GM21717 (cell line): ENCODE measurements at regions not wholly inside any gene's neighbourhood (a gene's known extent, or its start where the extent isn't known, plus 50 kb on each side); places are given as distances from the start of the nearest gene placed in this dataset.
"Not testable (repeated sequence)": the region's sequence is repeated elsewhere in the genome, so short reads cannot be mapped to it uniquely, and the experiment has no call there.

Experiments
- ATAC-seq: cut with Tn5 transposase; IDR thresholded peaks from one replicate; pipeline ENCODE4 v1.9.1; 2021; ENCODE audit warnings: mild to moderate bottlenecking, moderate library complexity; ENCODE audit not compliant: unreplicated experiment

- ATAC-seq = no peak
These were observed 545.7 kb downstream of the TBL1XR1 start for GRCh38 chr3:176651622-176652021.

- ATAC-seq = no peak
These were observed 546.8 kb downstream of the TBL1XR1 start for GRCh38 chr3:176650478-176650877.

- ATAC-seq = no peak
These were observed 549.3 kb downstream of the TBL1XR1 start for GRCh38 chr3:176647987-176648386.

GRCh38 chr3:176633511-176633910 is 563.8 kb downstream of the TBL1XR1 start:
- no peak for ATAC-seq

GRCh38 chr3:176632925-176633324 is 564.4 kb downstream of the TBL1XR1 start:
- no peak for ATAC-seq

- ATAC-seq = no peak
These were observed 566.1 kb downstream of the TBL1XR1 start for GRCh38 chr3:176631165-176631564.

- no peak for ATAC-seq
These were observed 569.1 kb downstream of the TBL1XR1 start for GRCh38 chr3:176628101-176628639.

GRCh38 chr3:176623468-176624150 is 573.7 kb downstream of the TBL1XR1 start:
- no peak for ATAC-seq

- no peak for ATAC-seq
These were observed 577.4 kb downstream of the TBL1XR1 start for GRCh38 chr3:176619833-176620232.

- no peak for ATAC-seq
These were observed 581.5 kb downstream of the TBL1XR1 start for GRCh38 chr3:176615826-176616225.

- ATAC-seq = no peak
These were observed 585.6 kb downstream of the TBL1XR1 start for GRCh38 chr3:176611703-176612102.

GRCh38 chr3:176609361-176609760 is 587.9 kb downstream of the TBL1XR1 start:
- no peak for ATAC-seq

- ATAC-seq = not testable (repeated sequence)
These were observed 591.7 kb downstream of the TBL1XR1 start for GRCh38 chr3:176605553-176605952.

GRCh38 chr3:176595307-176595706 is 602.0 kb downstream of the TBL1XR1 start:
- ATAC-seq = no peak

- no peak for ATAC-seq
These were observed 606.6 kb downstream of the TBL1XR1 start for GRCh38 chr3:176590722-176591121.

GRCh38 chr3:176587089-176587488 is 610.2 kb downstream of the TBL1XR1 start:
- no peak for ATAC-seq

GRCh38 chr3:176584413-176585176 is 612.7 kb downstream of the TBL1XR1 start:
- ATAC-seq = no peak

- no peak for ATAC-seq
These were observed 613.3 kb downstream of the TBL1XR1 start for GRCh38 chr3:176583956-176584355.

GRCh38 chr3:176581589-176581988 is 615.7 kb downstream of the TBL1XR1 start:
- no peak for ATAC-seq

GRCh38 chr3:176579711-176580185 is 617.5 kb downstream of the TBL1XR1 start:
- peak; percentile 49 for ATAC-seq

GRCh38 chr3:176578316-176578715 is 619.0 kb downstream of the TBL1XR1 start:
- ATAC-seq = no peak

- no peak for ATAC-seq
These were observed 619.8 kb downstream of the TBL1XR1 start for GRCh38 chr3:176577447-176577846.
